Nephron (organoid): ENCODE measurements at regions not wholly inside any gene's neighbourhood (a gene's known extent, or its start where the extent isn't known, plus 50 kb on each side); places are given as distances from the start of the nearest gene placed in this dataset.

ENCODE experiments used
- H3K27ac Mint-ChIP-seq, 3 experiments: 2 replicates each; pipeline ENCODE4 v1.8.0; 2020; ENCODE audit warnings: mixed read lengths in 3 of 3, mild to moderate bottlenecking in 2 of 3, moderate library complexity in 1 of 3
- H3K27me3 Mint-ChIP-seq: 2 replicates; pipeline ENCODE4 v1.8.0; 2021; ENCODE audit warnings: low read depth, mild to moderate bottlenecking, moderate library complexity, mixed read lengths
- H3K36me3 Mint-ChIP-seq: 2 replicates; pipeline ENCODE4 v1.8.0; 2020; ENCODE audit warnings: low read depth, mixed read lengths
- H3K4me1 Mint-ChIP-seq: 2 replicates; pipeline ENCODE4 v1.8.0; 2020; ENCODE audit warnings: mixed read lengths
- H3K4me3 Mint-ChIP-seq, 3 experiments: 2 replicates each; pipeline ENCODE4 v1.8.0; 2020; ENCODE audit warnings: mild to moderate bottlenecking in 3 of 3, mixed read lengths in 3 of 3, moderate library complexity in 2 of 3
- H3K9me3 Mint-ChIP-seq: 2 replicates; pipeline ENCODE4 v1.8.0; 2020; ENCODE audit warnings: mixed read lengths
- TF ChIP-seq, protein P1 (sequence below), 3 experiments: fragments of 200-600 bp; sonication (generic); IDR thresholded peaks; one replicate each; pipeline ENCODE4 v1.5.0; 2021; ENCODE audit warnings: antibody characterized with exemption in 3 of 3; ENCODE audit not compliant: unreplicated experiment in 3 of 3

DNA sequence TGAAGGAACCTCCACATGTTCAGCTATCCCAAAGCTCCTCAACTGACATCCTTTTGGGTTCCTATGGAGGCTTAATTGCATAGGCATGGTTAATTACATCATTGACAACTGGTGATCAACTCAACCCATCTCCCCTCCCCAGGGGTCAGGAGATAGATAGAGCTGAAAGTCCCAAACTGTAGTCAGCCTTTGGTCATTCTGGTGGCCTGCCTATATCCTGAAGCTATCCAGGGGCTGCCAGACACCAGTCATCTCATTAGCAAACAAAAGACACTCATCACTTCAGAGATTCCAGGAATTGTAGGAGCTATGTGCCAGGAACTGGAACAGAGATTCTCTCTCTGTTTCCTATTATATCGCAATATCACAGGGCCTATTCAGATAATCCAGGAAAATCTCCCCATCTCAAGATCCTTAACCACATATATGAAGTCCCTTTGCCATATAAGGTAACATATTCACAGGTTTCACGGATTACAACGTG is 646.5 kb upstream of the GRAMD2B start:
- no peaks in the 10 kb centered on the region for H3K27me3 Mint-ChIP-seq

DNA sequence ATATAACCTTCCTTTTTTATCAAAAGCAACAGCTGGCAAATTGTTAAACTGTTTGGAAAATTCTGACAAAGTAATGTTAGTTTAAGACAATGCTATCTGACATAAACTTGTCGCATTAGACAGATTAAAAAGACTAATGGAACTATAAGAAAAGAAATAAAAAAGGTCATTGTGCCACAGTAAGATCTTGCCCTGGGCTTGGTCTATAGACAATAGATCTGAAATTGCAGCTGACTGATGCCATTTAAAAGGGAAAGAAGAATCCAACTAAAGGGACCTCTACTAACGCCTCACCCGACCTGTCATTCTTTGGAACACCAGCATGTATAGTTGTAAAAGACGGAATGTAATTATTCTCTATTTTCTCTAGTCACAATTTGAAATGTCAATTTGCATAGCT is 644.4 kb upstream of the GRAMD2B start:
- no peak overlapping the region for H3K27ac Mint-ChIP-seq
- TF ChIP-seq, protein P1, sequence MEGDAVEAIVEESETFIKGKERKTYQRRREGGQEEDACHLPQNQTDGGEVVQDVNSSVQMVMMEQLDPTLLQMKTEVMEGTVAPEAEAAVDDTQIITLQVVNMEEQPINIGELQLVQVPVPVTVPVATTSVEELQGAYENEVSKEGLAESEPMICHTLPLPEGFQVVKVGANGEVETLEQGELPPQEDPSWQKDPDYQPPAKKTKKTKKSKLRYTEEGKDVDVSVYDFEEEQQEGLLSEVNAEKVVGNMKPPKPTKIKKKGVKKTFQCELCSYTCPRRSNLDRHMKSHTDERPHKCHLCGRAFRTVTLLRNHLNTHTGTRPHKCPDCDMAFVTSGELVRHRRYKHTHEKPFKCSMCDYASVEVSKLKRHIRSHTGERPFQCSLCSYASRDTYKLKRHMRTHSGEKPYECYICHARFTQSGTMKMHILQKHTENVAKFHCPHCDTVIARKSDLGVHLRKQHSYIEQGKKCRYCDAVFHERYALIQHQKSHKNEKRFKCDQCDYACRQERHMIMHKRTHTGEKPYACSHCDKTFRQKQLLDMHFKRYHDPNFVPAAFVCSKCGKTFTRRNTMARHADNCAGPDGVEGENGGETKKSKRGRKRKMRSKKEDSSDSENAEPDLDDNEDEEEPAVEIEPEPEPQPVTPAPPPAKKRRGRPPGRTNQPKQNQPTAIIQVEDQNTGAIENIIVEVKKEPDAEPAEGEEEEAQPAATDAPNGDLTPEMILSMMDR (IDR thresholded peaks at IDR 0.05; ENCODE audit: unreplicated experiment in 3 of 3): no peak
- no peaks in the 10 kb centered on the region for H3K27me3 Mint-ChIP-seq

More for the DNA sequence above, 646.5 kb upstream of the GRAMD2B start:
- no peaks in the 10 kb centered on the region for H3K36me3 Mint-ChIP-seq
- H3K4me3 Mint-ChIP-seq: no peak overlapping the region
- no peaks in the 10 kb centered on the region for H3K4me1 Mint-ChIP-seq
- no peaks in the 10 kb centered on the region for H3K9me3 Mint-ChIP-seq
- H3K27ac Mint-ChIP-seq: no peak overlapping the region
- TF ChIP-seq, protein P1 (IDR thresholded peaks at IDR 0.05; ENCODE audit: unreplicated experiment in 3 of 3): no peak

DNA sequence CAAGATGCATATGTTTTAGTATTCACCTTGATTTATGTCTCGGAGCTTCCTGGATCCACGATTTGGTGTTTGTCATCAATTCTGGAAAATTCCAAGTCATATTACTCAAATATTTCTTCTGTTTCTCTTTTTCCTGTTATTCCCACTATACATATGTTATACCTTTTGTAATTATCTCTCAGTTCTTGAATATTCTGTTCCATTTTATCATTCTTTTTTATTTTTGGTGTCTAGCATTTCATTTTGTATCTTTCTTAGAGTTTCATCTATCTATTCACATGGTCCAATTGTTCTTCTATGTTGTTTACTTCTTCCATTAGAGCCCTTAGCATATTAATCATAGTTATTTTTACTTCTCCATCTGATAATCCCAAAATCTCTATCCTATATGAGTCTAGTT is 637.8 kb upstream of the GRAMD2B start:
- H3K9me3 Mint-ChIP-seq: peaks cover 10% of the 10 kb centered on the region
- TF ChIP-seq, protein P1 (IDR thresholded peaks at IDR 0.05; ENCODE audit: unreplicated experiment in 3 of 3): no peak
- no peaks in the 10 kb centered on the region for H3K27me3 Mint-ChIP-seq
- no peaks in the 10 kb centered on the region for H3K36me3 Mint-ChIP-seq
- H3K4me3 Mint-ChIP-seq: no peak overlapping the region
- no peak overlapping the region for H3K27ac Mint-ChIP-seq
- H3K4me1 Mint-ChIP-seq: no peaks in the 10 kb centered on the region

More for the DNA sequence above, 644.4 kb upstream of the GRAMD2B start:
- H3K4me3 Mint-ChIP-seq: no peak overlapping the region
- H3K9me3 Mint-ChIP-seq: peaks cover 6% of the 10 kb centered on the region
- H3K36me3 Mint-ChIP-seq: no peaks in the 10 kb centered on the region
- H3K4me1 Mint-ChIP-seq: no peaks in the 10 kb centered on the region

DNA sequence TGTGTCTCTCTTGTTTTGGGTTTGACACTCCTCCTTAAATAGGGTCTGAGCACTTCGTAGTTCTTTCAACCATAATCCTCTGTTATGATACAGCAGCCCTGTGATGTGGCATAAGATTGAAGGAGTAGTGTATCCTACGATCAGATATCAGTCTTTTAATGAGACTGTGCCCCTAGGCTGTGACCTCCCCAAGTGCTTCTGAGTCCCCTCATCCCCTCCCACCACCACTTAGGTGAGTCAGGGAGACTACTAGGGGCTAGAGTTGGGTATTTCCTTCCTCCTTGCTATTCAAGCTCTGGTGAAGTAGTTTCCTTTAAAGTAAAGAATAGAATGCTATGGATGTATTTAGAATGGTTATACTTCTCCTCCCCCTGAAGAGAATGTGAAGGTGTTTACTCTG is 637.2 kb upstream of the GRAMD2B start:
- Mint-ChIP-seq H3K4me3 (no peak overlapping the region), H3K27me3 (no peaks in the 10 kb centered on the region), H3K9me3 (peaks cover 10% of the 10 kb centered on the region), H3K4me1 (no peaks in the 10 kb centered on the region), H3K36me3 (no peaks in the 10 kb centered on the region), H3K27ac (no peak overlapping the region)
- TF ChIP-seq, protein P1 (IDR thresholded peaks at IDR 0.05; ENCODE audit: unreplicated experiment in 3 of 3): no peak

DNA sequence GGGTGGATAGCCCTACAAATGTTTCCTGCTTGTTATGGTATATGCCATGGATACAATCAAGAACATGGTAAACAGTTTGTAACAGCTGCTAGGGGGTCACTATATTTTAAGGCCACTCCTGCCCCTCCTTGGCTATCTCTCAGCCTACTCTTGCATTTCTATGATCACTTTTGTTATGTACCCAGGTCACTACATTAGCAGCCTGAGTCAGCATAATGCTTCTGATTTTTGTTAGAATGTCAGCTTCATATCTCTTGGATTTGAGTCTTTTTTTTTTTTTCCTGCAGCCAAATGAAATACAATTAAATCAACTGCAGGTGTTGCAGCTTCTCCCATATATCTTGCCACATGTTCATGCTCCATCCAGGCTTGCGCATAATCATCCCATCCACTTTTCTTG is 629.7 kb upstream of the GRAMD2B start:
- no peak overlapping the region for H3K4me3 Mint-ChIP-seq
- no peak overlapping the region for H3K27ac Mint-ChIP-seq
- TF ChIP-seq, protein P1 (IDR thresholded peaks at IDR 0.05; ENCODE audit: unreplicated experiment in 3 of 3): no peak
- H3K4me1 Mint-ChIP-seq: no peaks in the 10 kb centered on the region
- H3K27me3 Mint-ChIP-seq: no peaks in the 10 kb centered on the region
- H3K36me3 Mint-ChIP-seq: no peaks in the 10 kb centered on the region
- peaks cover 3% of the 10 kb centered on the region for H3K9me3 Mint-ChIP-seq

DNA sequence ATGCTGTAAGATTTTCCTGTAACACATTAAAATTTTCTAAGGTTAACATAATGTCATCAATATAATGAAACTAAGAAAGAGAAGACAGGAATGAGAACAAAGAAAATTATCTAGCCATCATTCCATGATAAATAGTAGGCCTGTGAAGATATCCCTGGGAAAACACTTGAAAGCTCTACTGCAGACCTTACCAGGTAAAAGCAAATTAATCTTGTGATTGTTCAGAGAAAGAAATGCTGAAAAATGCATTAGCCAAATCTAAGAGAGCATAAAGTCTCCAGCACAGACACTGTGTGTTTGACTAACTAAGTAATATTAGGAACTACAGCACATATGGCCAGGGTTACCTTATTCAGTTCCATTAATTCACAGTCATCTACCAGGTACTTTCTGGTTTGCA is 628.3 kb upstream of the GRAMD2B start:
- H3K4me1 Mint-ChIP-seq: no peaks in the 10 kb centered on the region

More for the DNA sequence above, 628.3 kb upstream of the GRAMD2B start:
- TF ChIP-seq, protein P1 (IDR thresholded peaks at IDR 0.05; ENCODE audit: unreplicated experiment in 3 of 3): no peak
- Mint-ChIP-seq H3K4me3 (no peak overlapping the region), H3K27ac (no peak overlapping the region), H3K36me3 (no peaks in the 10 kb centered on the region), H3K27me3 (no peaks in the 10 kb centered on the region), H3K9me3 (peaks cover 3% of the 10 kb centered on the region)
